ENCODE measurements at regions not wholly inside any gene's neighbourhood (a gene's known extent, or its start where the extent isn't known, plus 50 kb on each side); places are given as distances from the start of the nearest gene placed in this dataset.

- H3K4me3 ChIP-seq (ENCODE audit: control insufficient read depth in 1 of 2, extremely low read depth in 1 of 2, low read length in 1 of 2), result no peak overlapping the region
- Mint-ChIP-seq H3K4me3 (no peak overlapping the region), H3K27me3 (peaks cover 0 to 3% of the 10 kb centered on the region in 2 donors), H3K9me3 (no peaks in the 10 kb centered on the region), H3K27ac (no peak overlapping the region), H3K4me1 (no peaks in the 10 kb centered on the region), H3K36me3 (no peaks in the 10 kb centered on the region)
- ChIA-PET CTCF (no interaction called here), POLR2A (no interaction called here)
- DNase-seq (no peak), ATAC-seq (replicated peaks in 1 of 4) (no peak)
- peaks cover 0 to 4% of the 10 kb centered on the region in 2 experiments for H3K27me3 ChIP-seq (replicated peaks in 1 of 2; ENCODE audit: control insufficient read depth in 2 of 2, extremely low read depth in 1 of 2, insufficient read depth in 2 of 2, low read length in 1 of 2)
- WGBS (ENCODE audit: insufficient coverage), result no CpG with 5 or more reads among the region's 1 CpG
- no peak overlapping the region for H3K27ac ChIP-seq (ENCODE audit: low read length)
- no peaks in the 10 kb centered on the region for H3K36me3 ChIP-seq (ENCODE audit: control insufficient read depth in 2 of 2, extremely low read depth in 1 of 2, insufficient read depth in 1 of 2, low read length in 1 of 2)
- H3K9me3 ChIP-seq, result no peaks in the 10 kb centered on the region
- H3K4me1 ChIP-seq (ENCODE audit: control insufficient read depth in 1 of 2, extremely low read depth in 1 of 2, insufficient read depth in 2 of 2, low read length in 2 of 2), result no peaks in the 10 kb centered on the region
Observed at GRCh38 chr1:87814573-87814972, 485.9 kb downstream of the LMO4 start.

- Mint-ChIP-seq H3K4me1 (no peaks in the 10 kb centered on the region), H3K27me3 (peaks cover 0 to 3% of the 10 kb centered on the region in 2 donors), H3K4me3 (no peak overlapping the region), H3K36me3 (no peaks in the 10 kb centered on the region), H3K27ac (no peak overlapping the region), H3K9me3 (no peaks in the 10 kb centered on the region)
- Histone ChIP-seq H3K4me1 (ENCODE audit: control insufficient read depth in 1 of 2, extremely low read depth in 1 of 2, insufficient read depth in 2 of 2, low read length in 2 of 2) (no peaks in the 10 kb centered on the region), H3K4me3 (ENCODE audit: control insufficient read depth in 1 of 2, extremely low read depth in 1 of 2, low read length in 1 of 2) (no peak overlapping the region), H3K9me3 (no peaks in the 10 kb centered on the region), H3K27ac (ENCODE audit: low read length) (no peak overlapping the region), H3K36me3 (ENCODE audit: control insufficient read depth in 2 of 2, extremely low read depth in 1 of 2, insufficient read depth in 1 of 2, low read length in 1 of 2) (no peaks in the 10 kb centered on the region), H3K27me3 (replicated peaks in 1 of 2; ENCODE audit: control insufficient read depth in 2 of 2, extremely low read depth in 1 of 2, insufficient read depth in 2 of 2, low read length in 1 of 2) (peaks cover 0 to 4% of the 10 kb centered on the region in 2 experiments)
- ATAC-seq (replicated peaks in 1 of 4) (no peak), DNase-seq (no peak)
- CTCF ChIA-PET, result no interaction called here
- WGBS (ENCODE audit: insufficient coverage), result 45% methylated on average over 1 of the region's 3 CpGs
- POLR2A ChIA-PET, result no interaction called here
Observed at GRCh38 chr1:87816646-87817045, 488.0 kb downstream of the LMO4 start.

GRCh38 chr1:87820668-87821334 is 492.1 kb downstream of the LMO4 start:
- 75% methylated on average over 2 of the region's 8 CpGs for WGBS (ENCODE audit: insufficient coverage)
- ChIA-PET POLR2A (no interaction called here), CTCF (no interaction called here)
- Histone ChIP-seq H3K27ac (ENCODE audit: low read length) (no peak overlapping the region), H3K36me3 (ENCODE audit: control insufficient read depth in 2 of 2, extremely low read depth in 1 of 2, insufficient read depth in 1 of 2, low read length in 1 of 2) (no peaks in the 10 kb centered on the region), H3K9me3 (no peaks in the 10 kb centered on the region), H3K4me1 (ENCODE audit: control insufficient read depth in 1 of 2, extremely low read depth in 1 of 2, insufficient read depth in 2 of 2, low read length in 2 of 2) (no peaks in the 10 kb centered on the region), H3K4me3 (ENCODE audit: control insufficient read depth in 1 of 2, extremely low read depth in 1 of 2, low read length in 1 of 2) (no peak overlapping the region), H3K27me3 (replicated peaks in 1 of 2; ENCODE audit: control insufficient read depth in 2 of 2, extremely low read depth in 1 of 2, insufficient read depth in 2 of 2, low read length in 1 of 2) (peaks cover 0 to 4% of the 10 kb centered on the region in 2 experiments)
- Mint-ChIP-seq H3K36me3 (no peaks in the 10 kb centered on the region), H3K9me3 (no peaks in the 10 kb centered on the region), H3K4me3 (no peak overlapping the region), H3K27ac (no peak overlapping the region), H3K27me3 (no peaks in the 10 kb centered on the region), H3K4me1 (no peaks in the 10 kb centered on the region)
- DNase-seq, result no peak
- no peak for ATAC-seq (replicated peaks in 1 of 4)

- H3K27ac Mint-ChIP-seq, result no peak overlapping the region
- H3K36me3 Mint-ChIP-seq, result no peaks in the 10 kb centered on the region
- peaks cover 0 to 2% of the 10 kb centered on the region in 2 donors for H3K27me3 Mint-ChIP-seq
- ATAC-seq (replicated peaks in 1 of 4) (no peak), DNase-seq (no peak)
- H3K27me3 ChIP-seq (replicated peaks in 1 of 2; ENCODE audit: control insufficient read depth in 2 of 2, extremely low read depth in 1 of 2, insufficient read depth in 2 of 2, low read length in 1 of 2), result peaks cover 0 to 4% of the 10 kb centered on the region in 2 experiments
- ChIA-PET POLR2A (no interaction called here), CTCF (interaction anchor here in 1 of 2 donors (0.7 kb wide), 1 partner anchor 537 kb away, joined by 3 read pairs; no protein-coding TSS in a partner anchor)
- no peaks in the 10 kb centered on the region for H3K9me3 Mint-ChIP-seq
- H3K9me3 ChIP-seq, result no peaks in the 10 kb centered on the region
- H3K4me3 Mint-ChIP-seq, result no peak overlapping the region
- no peaks in the 10 kb centered on the region for H3K4me1 ChIP-seq (ENCODE audit: control insufficient read depth in 1 of 2, extremely low read depth in 1 of 2, insufficient read depth in 2 of 2, low read length in 2 of 2)
- H3K4me1 Mint-ChIP-seq, result no peaks in the 10 kb centered on the region
- no peak overlapping the region for H3K4me3 ChIP-seq (ENCODE audit: control insufficient read depth in 1 of 2, extremely low read depth in 1 of 2, low read length in 1 of 2)
- WGBS (ENCODE audit: insufficient coverage), result no CpG with 5 or more reads among the region's 5 CpGs
- H3K27ac ChIP-seq (ENCODE audit: low read length), result no peak overlapping the region
- H3K36me3 ChIP-seq (ENCODE audit: control insufficient read depth in 2 of 2, extremely low read depth in 1 of 2, insufficient read depth in 1 of 2, low read length in 1 of 2), result no peaks in the 10 kb centered on the region
Observed at GRCh38 chr1:87821335-87821697, 492.6 kb downstream of the LMO4 start.

- WGBS (ENCODE audit: insufficient coverage), result no CpG with 5 or more reads among the region's 7 CpGs
- Histone ChIP-seq H3K27me3 (replicated peaks in 1 of 2; ENCODE audit: control insufficient read depth in 2 of 2, extremely low read depth in 1 of 2, insufficient read depth in 2 of 2, low read length in 1 of 2) (no peaks in the 10 kb centered on the region), H3K36me3 (ENCODE audit: control insufficient read depth in 2 of 2, extremely low read depth in 1 of 2, insufficient read depth in 1 of 2, low read length in 1 of 2) (no peaks in the 10 kb centered on the region), H3K4me3 (ENCODE audit: control insufficient read depth in 1 of 2, extremely low read depth in 1 of 2, low read length in 1 of 2) (no peak overlapping the region), H3K4me1 (ENCODE audit: control insufficient read depth in 1 of 2, extremely low read depth in 1 of 2, insufficient read depth in 2 of 2, low read length in 2 of 2) (no peaks in the 10 kb centered on the region), H3K9me3 (no peaks in the 10 kb centered on the region), H3K27ac (ENCODE audit: low read length) (no peak overlapping the region)
- H3K9me3 Mint-ChIP-seq, result no peaks in the 10 kb centered on the region
- H3K4me3 Mint-ChIP-seq, result no peak overlapping the region
- H3K27ac Mint-ChIP-seq, result no peak overlapping the region
- ChIA-PET CTCF (no interaction called here), POLR2A (no interaction called here)
- H3K4me1 Mint-ChIP-seq, result no peaks in the 10 kb centered on the region
- no peaks in the 10 kb centered on the region for H3K36me3 Mint-ChIP-seq
- DNase-seq (peak in 2 of 35 experiments; percentile 2 to 16), ATAC-seq (replicated peaks in 1 of 4) (no peak)
- peaks cover 0 to 4% of the 10 kb centered on the region in 2 donors for H3K27me3 Mint-ChIP-seq
Observed at GRCh38 chr1:87826681-87827251, 498.1 kb downstream of the LMO4 start.

- DNase-seq, result no peak
- Mint-ChIP-seq H3K36me3 (no peaks in the 10 kb centered on the region), H3K27me3 (peaks cover 3 to 4% of the 10 kb centered on the region in 2 donors), H3K9me3 (no peaks in the 10 kb centered on the region), H3K4me1 (no peaks in the 10 kb centered on the region), H3K27ac (no peak overlapping the region), H3K4me3 (no peak overlapping the region)
- Histone ChIP-seq H3K36me3 (ENCODE audit: control insufficient read depth in 2 of 2, extremely low read depth in 1 of 2, insufficient read depth in 1 of 2, low read length in 1 of 2) (no peaks in the 10 kb centered on the region), H3K27ac (ENCODE audit: low read length) (no peak overlapping the region), H3K4me1 (ENCODE audit: control insufficient read depth in 1 of 2, extremely low read depth in 1 of 2, insufficient read depth in 2 of 2, low read length in 2 of 2) (no peaks in the 10 kb centered on the region), H3K27me3 (replicated peaks in 1 of 2; ENCODE audit: control insufficient read depth in 2 of 2, extremely low read depth in 1 of 2, insufficient read depth in 2 of 2, low read length in 1 of 2) (no peaks in the 10 kb centered on the region), H3K4me3 (ENCODE audit: control insufficient read depth in 1 of 2, extremely low read depth in 1 of 2, low read length in 1 of 2) (no peak overlapping the region), H3K9me3 (no peaks in the 10 kb centered on the region)
- ATAC-seq (replicated peaks in 1 of 4), result no peak
- ChIA-PET POLR2A (no interaction called here), CTCF (no interaction called here)
- no CpG with 5 or more reads among the region's 4 CpGs for WGBS (ENCODE audit: insufficient coverage)
Observed at GRCh38 chr1:87829360-87829759, 500.7 kb downstream of the LMO4 start.
